Erythroblast (primary cell): ENCODE measurements at regions not wholly inside any gene's neighbourhood (a gene's known extent, or its start where the extent isn't known, plus 50 kb on each side); places are given as distances from the start of the nearest gene placed in this dataset.

Source experiments
- GATA1 ChIP-seq: IDR thresholded peaks from 2 replicates; pipeline ENCODE4 v1.6.1; 2011; ENCODE audit warnings: low read depth, mild to moderate bottlenecking, control low read depth, low read length, moderate library complexity
- POLR2A ChIP-seq: IDR thresholded peaks from 2 replicates; pipeline ENCODE4 v1.6.1; 2011; ENCODE audit warnings: mild to moderate bottlenecking, low read length

- TF ChIP-seq POLR2A (no peak), GATA1 (no peak)
Measured at GRCh38 chr5:158194561-158194976, 335.6 kb upstream of the CLINT1 start.
